ENCODE measurements at regions not wholly inside any gene's neighbourhood (a gene's known extent, or its start where the extent isn't known, plus 50 kb on each side); places are given as distances from the start of the nearest gene placed in this dataset.

GRCh38 chr20:53778736-53779135, 185.1 kb upstream of the ZNF217 start:
- no peak for TF ChIP-seq MAX (IDR thresholded peaks at IDR 0.05)
- TF ChIP-seq SP1 (IDR thresholded peaks at IDR 0.05) = no peak
- TF ChIP-seq CTCF (IDR thresholded peaks at IDR 0.05; ENCODE audit: low read depth, low read length, missing input control) = no peak
- TF ChIP-seq HNF4G (IDR thresholded peaks at IDR 0.05) = no peak
- TF ChIP-seq ZBTB33 (IDR thresholded peaks at IDR 0.05) = no peak
- no peak for TF ChIP-seq REST (IDR thresholded peaks at IDR 0.05)
- TF ChIP-seq RAD21 (IDR thresholded peaks at IDR 0.05) = no peak
- TF ChIP-seq EGR1 (IDR thresholded peaks at IDR 0.05; ENCODE audit: low read depth in 2 of 2) = no peak

Data from liver (tissue), 3 donors.